NCI-H82 (cell line): ENCODE measurements at regions not wholly inside any gene's neighbourhood (a gene's known extent, or its start where the extent isn't known, plus 50 kb on each side); places are given as distances from the start of the nearest gene placed in this dataset.
"Not testable (repeated sequence)": the region's sequence is repeated elsewhere in the genome, so short reads cannot be mapped to it uniquely, and the experiment has no call there.

Source experiments
- DNase-seq: peaks from one replicate; lab custom pipeline; 2025; lab: John Stamatoyannopoulos, UW

- no peak for DNase-seq
Observed at GRCh38 chr2:14053105-14053504, 579.4 kb upstream of the LRATD1 start.

- DNase-seq: no peak
Observed at GRCh38 chr2:14064346-14064745, 568.2 kb upstream of the LRATD1 start.

- no peak for DNase-seq
Observed at GRCh38 chr2:14072338-14072737, 560.2 kb upstream of the LRATD1 start.

- no peak for DNase-seq
Observed at GRCh38 chr2:14074691-14075090, 557.8 kb upstream of the LRATD1 start.

- no peak for DNase-seq
Observed at GRCh38 chr2:14079576-14079975, 552.9 kb upstream of the LRATD1 start.

GRCh38 chr2:14081521-14081920 is 551.0 kb upstream of the LRATD1 start:
- no peak for DNase-seq

- DNase-seq: no peak
Observed at GRCh38 chr2:14082640-14083039, 549.9 kb upstream of the LRATD1 start.

- no peak for DNase-seq
Observed at GRCh38 chr2:14094592-14094991, 537.9 kb upstream of the LRATD1 start.

- DNase-seq: not testable (repeated sequence)
Observed at GRCh38 chr2:14099101-14099500, 533.4 kb upstream of the LRATD1 start.

GRCh38 chr2:14114275-14114674 is 518.2 kb upstream of the LRATD1 start:
- no peak for DNase-seq

- peak; percentile 39 for DNase-seq
Observed at GRCh38 chr2:14120376-14120775, 512.1 kb upstream of the LRATD1 start.

- no peak for DNase-seq
Observed at GRCh38 chr2:14123436-14124103, 508.9 kb upstream of the LRATD1 start.

- DNase-seq: peak; percentile 44
Observed at GRCh38 chr2:14125624-14126293, 506.8 kb upstream of the LRATD1 start.

GRCh38 chr2:14126846-14127245 is 505.7 kb upstream of the LRATD1 start:
- DNase-seq: peak; percentile 26

- no peak for DNase-seq
Observed at GRCh38 chr2:14127765-14128164, 504.8 kb upstream of the LRATD1 start.

- no peak for DNase-seq
Observed at GRCh38 chr2:14132386-14132785, 500.1 kb upstream of the LRATD1 start.

- no peak for DNase-seq
Observed at GRCh38 chr2:14134771-14135170, 497.7 kb upstream of the LRATD1 start.

- DNase-seq: no peak
Observed at GRCh38 chr2:14136030-14136429, 496.5 kb upstream of the LRATD1 start.

GRCh38 chr2:14137643-14138042 is 494.9 kb upstream of the LRATD1 start:
- peak; percentile 23 for DNase-seq

GRCh38 chr2:14140009-14140550 is 492.4 kb upstream of the LRATD1 start:
- DNase-seq: no peak

- no peak for DNase-seq
Observed at GRCh38 chr2:14143435-14143834, 489.1 kb upstream of the LRATD1 start.

- DNase-seq: no peak
Observed at GRCh38 chr2:14148216-14148615, 484.3 kb upstream of the LRATD1 start.

- DNase-seq: no peak
Observed at GRCh38 chr2:14157816-14158215, 474.7 kb upstream of the LRATD1 start.

GRCh38 chr2:14180333-14180732 is 452.2 kb upstream of the LRATD1 start:
- DNase-seq: no peak
